GM21360 (cell line): ENCODE measurements at regions not wholly inside any gene's neighbourhood (a gene's known extent, or its start where the extent isn't known, plus 50 kb on each side); places are given as distances from the start of the nearest gene placed in this dataset.

Experiments
- ATAC-seq: cut with Tn5 transposase; IDR thresholded peaks from one replicate; pipeline ENCODE4 v1.9.1; 2021; ENCODE audit warnings: mild to moderate bottlenecking, moderate library complexity; ENCODE audit not compliant: unreplicated experiment

DNA sequence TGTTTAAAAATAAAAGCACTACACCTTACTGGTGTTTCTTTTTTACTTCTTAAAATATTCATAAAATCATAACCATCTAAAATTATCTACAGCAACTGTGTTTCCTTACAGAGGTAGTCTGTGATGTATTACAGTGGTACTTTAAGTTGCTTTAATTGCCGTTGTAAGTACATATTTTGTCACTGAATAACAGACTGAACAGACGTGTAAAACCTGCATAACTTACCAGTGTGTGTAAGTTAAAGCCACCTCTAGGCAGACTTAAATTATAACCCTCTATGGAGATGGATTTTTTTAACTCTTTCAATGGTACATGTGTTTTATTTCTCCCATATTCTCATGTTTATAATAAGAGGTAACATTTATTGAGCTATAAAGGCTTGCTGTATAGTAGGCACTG lies 166.8 kb downstream of the NR4A2 start:
- no peak for ATAC-seq

DNA sequence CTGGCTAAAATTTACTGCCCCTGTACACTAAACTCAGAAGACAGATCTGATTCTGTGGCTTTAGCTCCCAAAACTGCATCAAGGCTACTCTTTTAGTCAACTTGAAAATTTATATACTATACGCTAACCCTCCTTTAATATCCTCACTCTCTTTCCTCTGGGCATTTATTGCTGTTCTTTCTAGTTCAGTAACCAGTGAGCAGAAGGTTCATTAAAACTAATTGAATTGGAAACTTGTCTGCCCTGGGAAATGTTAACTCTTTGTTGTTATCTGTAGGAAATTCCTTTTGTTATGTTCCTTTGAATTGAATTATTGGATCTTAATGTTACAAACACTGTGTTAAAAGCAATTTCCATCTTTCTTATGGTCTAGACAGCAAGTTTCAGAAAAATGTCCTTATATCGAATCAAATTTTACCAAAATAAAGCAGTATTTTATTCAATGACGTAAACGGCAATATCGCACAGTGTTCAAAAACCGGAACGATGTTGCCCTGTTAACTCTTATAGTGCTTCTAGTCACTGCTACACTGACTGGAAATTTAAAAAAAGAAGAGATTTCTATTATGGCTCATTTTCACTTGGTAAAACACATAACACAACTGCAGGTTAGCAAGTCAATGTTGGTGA lies 168.3 kb downstream of the NR4A2 start:
- no peak for ATAC-seq

DNA sequence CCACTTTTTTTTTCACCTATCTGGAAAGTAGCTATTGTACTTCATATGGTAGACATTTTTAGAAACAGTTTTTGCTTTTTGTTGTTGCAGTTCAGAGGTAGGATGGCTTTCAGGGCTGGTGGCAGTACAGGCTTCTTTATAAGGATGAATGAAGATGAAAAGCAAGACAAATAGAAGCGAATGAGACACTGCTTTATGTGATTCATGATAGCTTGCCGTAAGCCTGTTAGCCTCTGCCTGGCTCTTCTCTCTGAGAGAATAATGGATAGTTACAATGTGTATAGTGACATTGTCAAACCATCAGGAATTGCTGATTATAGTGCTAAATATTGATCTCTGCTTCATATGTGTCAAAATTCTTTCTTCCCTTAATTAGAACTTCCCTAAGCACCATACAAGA lies 173.7 kb downstream of the NR4A2 start:
- ATAC-seq: no peak

DNA sequence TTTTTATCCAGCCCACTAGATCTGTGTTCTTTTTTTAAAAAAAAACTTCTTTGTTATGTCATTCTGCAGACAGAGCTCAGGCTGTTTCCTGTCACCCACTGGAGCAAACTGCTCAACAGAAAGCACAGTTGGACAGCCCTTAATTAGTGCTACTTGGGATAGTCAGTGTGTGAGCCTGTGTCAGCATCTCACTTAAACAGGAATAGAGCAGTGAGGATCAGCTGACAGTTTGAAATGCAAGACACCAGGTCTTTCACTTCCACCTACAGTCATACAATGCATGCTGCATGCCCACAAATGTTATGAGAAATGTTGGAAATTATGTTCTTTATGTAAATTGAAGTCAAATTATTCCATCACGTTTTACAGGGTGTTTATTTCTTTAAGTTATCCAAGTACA lies 174.9 kb downstream of the NR4A2 start:
- peak; percentile 87 for ATAC-seq

DNA sequence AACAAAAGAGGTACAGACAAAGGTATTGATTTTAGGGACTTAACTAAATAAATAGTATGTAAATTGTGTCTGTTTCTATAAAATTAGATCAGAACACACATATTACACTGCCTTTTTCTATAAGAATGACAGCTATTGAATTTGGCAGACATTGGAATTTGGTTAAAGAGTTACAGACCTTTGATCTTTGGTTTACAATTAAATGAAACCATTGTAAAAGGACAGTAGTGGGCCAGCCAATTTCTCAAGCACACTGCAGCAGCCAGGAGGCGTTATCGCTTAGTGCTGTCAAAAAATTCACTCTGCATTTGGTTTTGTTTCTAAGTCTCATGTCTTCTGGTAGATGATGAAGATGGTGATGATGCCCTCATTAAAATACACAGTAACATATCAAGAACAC lies 175.9 kb downstream of the NR4A2 start:
- ATAC-seq: no peak

DNA sequence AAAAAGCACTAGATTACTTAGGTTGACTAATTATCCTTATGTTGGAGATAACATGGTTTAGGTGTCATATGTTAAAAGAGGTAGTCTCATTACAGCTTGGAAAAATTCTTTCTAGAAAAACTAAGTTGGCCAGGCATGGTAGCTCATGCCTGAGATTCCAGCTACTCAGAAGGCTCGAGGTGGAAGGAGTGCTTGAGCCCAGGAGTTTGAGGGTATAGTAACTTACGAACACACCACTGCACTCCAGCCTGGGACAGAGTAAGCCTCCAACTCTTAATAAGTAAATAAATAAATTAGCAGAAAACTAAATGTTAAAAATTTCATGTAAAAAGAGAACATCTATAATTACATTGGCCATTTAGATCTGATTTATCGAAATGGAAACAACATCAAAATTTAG lies 177.2 kb downstream of the NR4A2 start:
- no peak for ATAC-seq

DNA sequence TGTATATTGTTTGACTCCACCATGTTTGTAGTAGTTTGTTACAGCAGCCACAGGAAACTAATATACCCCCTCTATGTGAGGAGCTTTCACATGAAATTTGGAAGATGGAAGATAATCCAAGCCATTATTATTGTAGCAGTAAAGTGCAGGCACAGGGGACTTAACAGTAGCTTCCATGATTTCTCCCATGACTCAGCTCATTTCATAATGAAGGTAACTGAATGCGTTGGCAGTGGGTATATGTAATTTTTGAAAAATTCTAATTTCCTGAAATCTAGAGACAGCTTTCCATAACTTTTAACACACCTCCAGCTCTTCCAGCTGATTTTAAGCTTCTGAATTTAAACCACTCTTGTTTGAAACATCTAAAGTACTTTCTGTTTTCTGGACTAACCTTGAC lies 181.2 kb downstream of the NR4A2 start:
- no peak for ATAC-seq

DNA sequence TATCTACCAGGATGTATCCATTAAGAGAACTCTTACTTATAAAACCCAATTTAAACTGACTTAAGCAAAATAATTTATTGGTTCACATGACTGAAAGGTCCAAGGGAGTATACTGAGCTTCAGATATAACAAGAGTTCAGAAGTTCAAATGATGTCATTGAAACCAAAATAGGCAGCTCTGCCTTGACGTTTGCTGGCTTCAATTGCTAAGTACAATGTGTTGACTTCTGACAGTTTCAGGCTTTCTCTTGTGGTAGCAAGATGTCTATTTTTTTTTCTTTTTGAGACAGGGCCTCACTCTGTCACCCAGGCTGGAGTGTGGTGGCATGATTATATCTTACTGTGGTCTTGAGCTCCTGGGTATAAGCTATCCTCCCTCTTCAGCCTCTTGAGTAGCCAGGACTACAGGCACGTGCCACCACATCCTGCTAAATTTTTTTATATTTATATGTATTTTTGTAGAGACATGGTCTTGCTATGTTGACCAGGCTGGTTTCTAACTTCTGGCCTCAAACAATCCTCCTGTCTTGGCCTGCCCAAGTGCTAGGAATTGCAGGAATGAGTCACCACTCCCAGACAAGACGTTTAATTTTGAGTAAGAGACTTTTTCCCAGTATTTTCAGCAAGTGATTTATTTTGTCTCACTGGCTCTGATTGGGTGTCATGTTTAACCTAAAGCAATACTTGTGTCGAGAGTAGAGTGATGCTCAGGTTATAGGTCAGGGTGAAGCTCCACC lies 184.8 kb downstream of the NR4A2 start:
- peak; percentile 97 for ATAC-seq

DNA sequence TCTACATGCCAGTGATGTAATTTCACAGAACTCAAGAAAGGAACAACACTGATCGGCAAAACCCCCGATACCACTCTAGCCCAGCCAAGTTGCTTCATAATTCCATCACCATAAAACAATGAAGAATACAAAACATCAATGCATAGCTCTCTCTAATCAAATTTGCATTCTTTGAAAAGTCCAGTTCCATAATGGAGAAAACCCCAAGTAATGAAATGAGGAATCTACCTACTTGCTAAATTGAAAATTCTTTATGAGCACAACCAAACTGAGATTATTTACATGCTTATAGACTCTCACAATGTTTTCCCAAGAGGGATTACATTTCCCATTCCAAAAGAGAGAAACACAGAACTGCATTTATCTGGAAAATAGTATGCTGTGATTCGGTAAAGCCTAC lies 186.5 kb downstream of the NR4A2 start:
- ATAC-seq: no peak

DNA sequence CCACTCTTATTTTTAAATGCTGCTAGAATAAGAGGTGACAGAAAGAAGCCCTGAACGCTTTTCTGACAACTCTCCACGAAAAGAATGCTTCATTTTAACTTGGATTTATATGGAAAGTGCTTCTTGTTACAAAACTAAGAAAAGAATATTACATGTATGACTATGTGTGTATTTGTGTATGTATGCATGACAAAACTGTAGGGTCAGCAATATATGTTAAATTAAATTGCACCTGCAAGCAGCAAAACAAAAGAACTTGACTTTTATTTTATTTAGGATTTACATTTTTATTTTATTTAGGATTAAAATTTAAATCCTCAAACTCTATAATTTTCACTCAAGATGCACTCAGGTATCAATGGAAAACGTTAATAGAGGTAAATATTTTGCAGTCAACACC lies 187.1 kb downstream of the NR4A2 start:
- no peak for ATAC-seq

DNA sequence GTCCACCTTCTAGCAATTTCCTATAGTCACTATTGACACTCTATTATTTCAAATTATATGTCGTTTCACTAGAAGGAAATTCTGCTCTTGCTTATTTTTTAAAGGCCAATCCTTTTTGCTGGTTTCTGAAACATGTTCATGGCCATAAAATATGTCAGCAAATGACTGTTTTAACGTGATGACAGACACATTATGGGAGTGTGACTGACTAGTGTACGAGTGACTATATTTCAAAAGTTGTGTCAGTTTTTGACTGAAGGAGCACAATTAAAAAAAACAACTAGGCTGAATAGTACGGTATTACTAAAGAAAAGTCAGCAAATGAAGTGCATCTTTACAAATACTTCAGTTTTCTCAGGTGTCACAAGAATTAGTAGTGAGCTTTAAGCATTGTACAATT lies 196.0 kb downstream of the NR4A2 start:
- ATAC-seq: no peak

DNA sequence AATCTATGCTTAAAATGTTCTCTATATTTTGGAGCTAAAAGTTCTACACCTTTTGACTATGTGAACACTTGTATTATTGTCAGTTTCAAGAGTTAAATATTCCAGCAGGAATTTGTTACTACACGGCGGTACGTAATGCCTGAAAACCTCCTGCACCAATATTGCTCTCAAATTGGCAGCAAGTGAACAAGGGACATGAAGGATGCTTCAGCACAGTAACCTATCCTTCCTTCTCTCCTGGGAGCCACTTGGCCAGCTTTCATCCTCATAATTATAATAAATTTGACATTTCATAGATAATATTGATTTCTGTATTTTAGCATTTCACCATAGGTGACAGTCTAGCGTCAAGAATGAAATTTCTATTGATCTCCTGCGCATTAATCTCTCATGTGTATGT lies 197.6 kb downstream of the NR4A2 start:
- no peak for ATAC-seq

DNA sequence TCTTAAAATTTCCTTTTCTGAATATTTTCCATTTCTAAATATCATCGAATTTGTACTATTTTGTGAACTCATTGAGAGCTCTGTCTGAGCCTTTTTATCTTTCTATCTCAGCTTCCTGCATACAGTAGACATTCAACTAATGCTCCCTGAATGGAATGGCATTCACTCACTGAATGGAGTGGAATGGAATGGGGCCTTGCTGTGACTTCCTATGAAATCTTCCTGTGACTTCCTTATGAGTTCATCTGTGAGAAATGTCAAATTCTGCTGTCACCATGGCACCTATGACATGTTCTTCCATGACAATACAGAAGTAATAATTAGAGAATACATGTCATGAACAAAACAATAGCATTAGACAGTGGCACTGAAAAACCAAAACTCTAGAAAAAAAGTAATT lies 199.6 kb downstream of the NR4A2 start:
- ATAC-seq: no peak

DNA sequence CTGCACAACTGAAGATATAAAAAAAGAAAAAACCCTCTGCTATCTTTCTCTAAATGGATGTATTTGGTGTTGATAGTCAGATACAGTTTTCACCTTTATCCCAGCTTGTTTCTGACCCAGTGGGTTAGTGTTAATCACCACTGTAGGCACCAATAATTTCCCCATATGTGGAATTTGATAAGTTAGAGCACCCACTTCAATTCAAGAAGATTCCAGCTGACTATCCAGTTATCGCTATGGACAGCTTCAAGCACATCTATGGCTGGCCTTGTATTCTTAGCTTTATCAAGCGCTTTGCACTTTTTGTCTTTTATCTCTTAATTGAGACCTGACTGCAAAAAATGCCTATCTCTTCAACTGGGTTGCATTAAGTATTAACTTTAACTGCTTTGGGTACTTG lies 200.4 kb downstream of the NR4A2 start:
- ATAC-seq: no peak

DNA sequence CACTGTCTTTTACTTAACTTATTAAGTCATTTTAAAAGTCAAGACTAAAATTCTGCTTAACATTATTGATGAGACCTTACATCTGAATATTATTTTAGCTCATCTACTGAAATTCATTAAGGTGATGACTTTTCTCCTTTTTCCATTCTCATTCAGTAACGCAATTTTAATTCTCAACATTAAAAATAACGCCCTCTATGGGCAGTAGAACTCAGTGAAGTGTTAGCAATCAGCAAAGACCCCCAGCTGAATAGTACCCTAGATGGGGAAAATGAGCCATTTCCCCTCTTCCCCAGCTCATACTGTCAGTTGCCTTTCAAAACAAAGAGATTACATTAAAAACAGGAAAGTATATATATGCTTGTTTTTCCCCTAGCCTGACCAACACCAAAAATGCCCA lies 203.3 kb downstream of the NR4A2 start:
- ATAC-seq: no peak

DNA sequence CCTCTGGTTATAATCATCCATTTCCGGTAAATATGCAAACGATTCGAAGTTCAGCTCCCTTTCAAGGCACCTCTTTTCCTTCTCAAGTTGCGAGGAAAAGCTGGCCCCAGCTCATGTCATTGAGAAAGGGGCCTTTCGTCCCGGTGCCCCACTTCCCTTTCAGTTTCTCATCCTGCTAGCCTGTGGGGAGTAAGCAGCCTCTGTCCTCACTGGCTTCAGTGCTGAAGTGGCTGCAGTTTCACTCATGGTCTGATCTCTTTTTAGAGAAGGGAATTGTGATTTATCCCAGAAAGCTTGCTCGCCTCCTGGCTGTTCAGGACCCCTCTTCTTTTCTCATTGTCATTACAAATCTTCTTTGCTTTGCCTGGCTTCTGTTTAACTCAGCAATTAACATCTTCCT lies 207.5 kb downstream of the NR4A2 start:
- ATAC-seq: no peak

DNA sequence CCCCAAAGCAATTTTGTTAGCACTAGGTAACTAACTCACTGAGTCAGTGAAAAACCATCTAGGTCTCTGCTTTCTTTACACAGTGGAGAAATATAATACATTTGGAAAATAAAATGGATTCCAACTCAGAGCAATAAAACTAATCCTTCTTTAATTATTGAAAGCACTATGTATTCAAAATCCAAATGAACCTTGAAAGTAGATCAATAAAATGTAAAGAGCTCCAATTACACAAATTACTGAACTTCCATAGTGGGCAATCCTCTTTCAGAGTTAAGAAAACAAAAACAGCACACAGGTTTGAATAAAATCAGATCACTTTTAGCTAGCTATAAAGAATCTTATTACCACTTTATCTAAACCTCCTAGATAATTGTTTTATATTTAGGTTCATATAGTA lies 208.1 kb downstream of the NR4A2 start:
- ATAC-seq: no peak

DNA sequence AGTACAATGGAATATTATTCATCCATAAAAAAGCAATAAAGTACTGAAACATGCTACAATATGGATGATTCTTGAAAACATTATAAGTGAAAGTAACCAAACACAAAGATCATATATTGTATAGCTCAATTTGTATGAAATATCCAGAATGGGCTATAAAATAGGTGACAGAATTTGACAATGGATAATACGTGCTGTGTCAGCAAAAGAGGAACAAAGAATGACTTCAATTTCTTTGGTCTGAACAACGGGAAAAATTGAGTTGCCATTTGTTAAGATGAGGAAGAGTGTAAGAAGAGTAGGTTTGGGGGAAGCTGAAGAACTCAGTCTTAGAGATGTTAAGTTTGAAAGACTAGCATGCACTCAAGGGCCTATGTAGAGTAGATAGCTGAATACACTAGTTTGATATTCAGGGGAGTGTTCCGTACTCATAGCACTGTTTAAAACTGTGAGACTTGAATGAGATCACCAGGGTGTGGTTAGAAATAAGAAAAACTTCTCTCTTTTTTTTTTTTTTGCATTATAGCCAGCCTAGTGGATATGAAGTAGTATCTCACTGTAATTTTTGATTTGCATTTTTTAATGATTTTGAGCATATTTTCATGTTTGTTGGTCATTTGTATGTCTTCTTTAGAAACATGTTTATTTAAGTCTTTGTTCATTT lies 213.6 kb downstream of the NR4A2 start:
- ATAC-seq: no peak

DNA sequence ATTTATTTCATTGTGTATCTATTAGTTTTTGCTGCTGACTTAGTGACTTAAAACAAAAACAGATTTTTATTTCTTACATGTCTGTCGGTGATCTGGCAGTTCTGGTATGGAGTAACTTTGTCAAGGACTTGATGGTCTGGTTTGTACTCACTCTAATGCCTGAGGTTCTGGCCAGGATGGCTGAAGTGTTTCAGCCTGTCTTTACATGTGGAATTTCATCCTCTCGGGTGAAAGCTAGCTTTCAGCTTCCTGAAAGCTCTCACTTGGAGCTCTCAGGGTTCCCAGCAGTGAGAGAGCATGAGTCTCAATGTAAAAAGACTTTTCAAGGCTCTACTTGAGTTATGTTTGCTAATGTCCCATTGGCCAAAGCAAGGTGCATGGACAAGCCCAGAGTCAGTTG lies 216.4 kb downstream of the NR4A2 start:
- no peak for ATAC-seq

DNA sequence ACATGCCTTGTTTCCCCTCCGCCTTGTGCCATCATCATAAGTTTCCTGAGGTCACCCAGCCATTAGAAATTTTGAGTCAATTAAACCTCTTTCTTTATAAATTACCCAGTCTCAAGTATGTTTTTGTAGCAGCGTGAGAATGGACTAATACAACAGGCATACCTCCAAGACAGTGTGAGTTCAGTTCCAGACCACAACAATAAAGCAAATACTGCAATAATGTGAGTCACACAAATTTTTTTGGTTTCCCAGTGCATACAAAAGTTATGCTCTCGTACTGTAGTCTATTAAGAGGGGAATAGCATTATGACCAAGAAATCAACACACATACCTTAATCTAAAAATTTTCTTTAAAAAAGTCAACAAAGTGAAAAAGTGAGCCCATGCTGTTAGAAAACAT lies 217.2 kb downstream of the NR4A2 start:
- ATAC-seq: no peak

DNA sequence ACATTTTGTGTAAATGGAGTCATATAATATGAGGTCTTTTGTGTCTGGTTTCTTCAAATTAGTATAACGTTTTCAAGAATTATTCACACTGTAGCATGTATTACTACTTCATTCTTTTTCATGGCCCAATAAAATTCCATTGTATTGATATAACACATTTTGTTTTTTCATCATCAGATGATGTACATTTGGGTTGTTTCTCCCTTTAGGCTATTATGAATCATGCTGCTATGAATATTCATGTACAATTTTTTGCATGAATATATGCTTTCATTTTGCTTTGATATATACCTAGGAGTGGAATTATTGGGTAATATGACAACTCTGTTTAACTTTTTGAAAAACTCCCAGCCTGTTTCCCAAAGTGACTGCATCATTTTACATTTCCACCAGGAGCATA lies 220.2 kb downstream of the NR4A2 start:
- ATAC-seq: no peak

DNA sequence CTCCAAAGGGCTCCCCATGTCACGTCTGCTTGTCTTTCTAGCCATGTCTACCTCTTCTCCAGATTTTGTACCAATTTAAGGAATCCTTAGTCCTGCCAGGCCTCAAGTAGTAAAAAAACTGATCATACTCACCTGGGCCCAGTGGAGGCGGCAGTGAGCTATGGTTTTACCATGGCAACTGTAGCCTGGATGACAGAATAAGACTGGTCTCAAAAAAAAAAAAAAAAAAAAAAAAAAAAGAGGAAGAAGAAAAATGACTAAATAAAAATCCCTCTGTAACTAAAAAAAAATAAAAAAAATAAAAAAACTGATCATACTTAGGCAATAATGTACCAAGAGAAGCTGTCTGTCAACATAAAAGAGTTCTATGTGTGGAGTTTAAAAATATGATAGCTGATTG lies 221.6 kb downstream of the NR4A2 start:
- ATAC-seq: peak; percentile 100
